H1 (cell line): ENCODE measurements at regions not wholly inside any gene's neighbourhood (a gene's known extent, or its start where the extent isn't known, plus 50 kb on each side); places are given as distances from the start of the nearest gene placed in this dataset.

Source experiments
- CBX8 ChIP-seq: fragments of 300-800, 300-1000 bp; sonication (generic); IDR thresholded peaks from 2 replicates; pipeline ENCODE4 v1.7.1; 2016; ENCODE audit warnings: low read depth, low read length, borderline replicate concordance
- CTBP2 ChIP-seq: IDR thresholded peaks from 2 replicates; pipeline ENCODE4 v1.7.0; 2011; ENCODE audit warnings: borderline replicate concordance, mild to moderate bottlenecking, moderate library complexity, mixed read lengths, low read length; ENCODE audit not compliant: insufficient read depth, insufficient read length
- POLR2A ChIP-seq, 2 experiments: IDR thresholded peaks; 1 replicate in 1 of 2; 2 replicates in 1 of 2; pipeline ENCODE4 v1.6.1; 2011; ENCODE audit warnings: low read depth in 2 of 2, low read length in 2 of 2, mild to moderate bottlenecking in 2 of 2; ENCODE audit errors: control extremely low read depth in 1 of 2
- POLR2AphosphoS5 ChIP-seq: IDR thresholded peaks from 2 replicates; pipeline ENCODE4 v1.6.1; 2011; ENCODE audit warnings: low read depth, low read length
- RBBP5 ChIP-seq: IDR thresholded peaks from 2 replicates; pipeline ENCODE4 v1.7.1; 2012; ENCODE audit warnings: low read depth, mild to moderate bottlenecking, inconsistent platforms, low read length, moderate library complexity, borderline replicate concordance
- SAP30 ChIP-seq: fragments of 300-600 bp; sonication (generic); IDR thresholded peaks from 2 replicates; pipeline ENCODE4 v1.7.1; 2012; ENCODE audit warnings: low read length, moderate library complexity, mild to moderate bottlenecking, inconsistent platforms; ENCODE audit not compliant: insufficient read depth, insufficient replicate concordance
- SIN3A ChIP-seq, 2 experiments: IDR thresholded peaks in 1 of 2; conservative IDR thresholded peaks in 1 of 2; 2 replicates each; pipeline ENCODE4 v1.6.1; 2011 to 2012; ENCODE audit warnings: low read length in 2 of 2, improper control_type of control experiment in 1 of 2, low read depth in 1 of 2, mild to moderate bottlenecking in 1 of 2
- TAF7 ChIP-seq: optimal IDR thresholded peaks from 2 replicates; pipeline ENCODE3; 2011; ENCODE audit warnings: low read depth, mild to moderate bottlenecking, inconsistent platforms, low read length, moderate library complexity, borderline replicate concordance
- YY1 ChIP-seq: IDR thresholded peaks from 2 replicates; pipeline ENCODE4 v1.6.1; 2011; ENCODE audit warnings: low read depth, mild to moderate bottlenecking, low read length
- TF ChIP-seq, protein P1 (sequence below): fragments of 300-600 bp; sonication (generic); IDR thresholded peaks from 2 replicates; pipeline ENCODE4 v1.7.1; 2012; ENCODE audit warnings: low read length, moderate library complexity, mild to moderate bottlenecking, inconsistent platforms; ENCODE audit not compliant: insufficient replicate concordance

DNA sequence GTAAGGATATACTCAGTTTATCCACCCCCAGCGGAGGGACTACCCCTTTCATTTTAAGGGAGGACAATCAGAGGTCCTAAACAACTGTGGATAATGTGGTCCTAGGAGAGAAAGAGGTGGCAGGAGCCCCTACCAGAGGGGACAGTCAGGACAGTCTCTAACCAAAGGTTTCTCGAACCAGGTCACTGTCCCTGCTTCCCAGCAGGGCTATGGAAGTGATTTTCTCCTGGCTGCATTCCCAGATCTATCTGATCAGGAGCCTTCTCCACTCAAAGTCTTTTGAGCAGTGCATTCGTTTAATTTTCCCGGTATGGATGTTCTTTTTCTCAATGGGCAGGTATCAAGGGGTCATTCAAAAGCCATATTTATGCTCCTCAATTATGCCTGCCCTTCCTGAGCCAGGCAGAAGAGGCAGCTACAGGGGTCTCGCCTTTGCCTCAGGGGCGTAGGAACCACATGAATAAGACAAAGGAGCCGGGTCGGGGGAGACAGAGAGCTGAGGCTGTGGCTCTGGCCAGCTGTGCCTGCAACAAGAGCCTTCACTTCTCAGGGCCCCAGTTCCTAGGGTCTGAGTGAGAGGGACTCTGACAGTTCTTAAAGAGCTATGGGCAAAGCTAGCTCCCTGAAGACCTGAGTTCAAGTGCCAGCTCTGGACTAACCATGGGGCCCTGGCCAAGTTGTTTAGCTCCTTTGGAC, 62.5 kb upstream of the DMRTB1 start (continued):
- TF ChIP-seq, protein P1, sequence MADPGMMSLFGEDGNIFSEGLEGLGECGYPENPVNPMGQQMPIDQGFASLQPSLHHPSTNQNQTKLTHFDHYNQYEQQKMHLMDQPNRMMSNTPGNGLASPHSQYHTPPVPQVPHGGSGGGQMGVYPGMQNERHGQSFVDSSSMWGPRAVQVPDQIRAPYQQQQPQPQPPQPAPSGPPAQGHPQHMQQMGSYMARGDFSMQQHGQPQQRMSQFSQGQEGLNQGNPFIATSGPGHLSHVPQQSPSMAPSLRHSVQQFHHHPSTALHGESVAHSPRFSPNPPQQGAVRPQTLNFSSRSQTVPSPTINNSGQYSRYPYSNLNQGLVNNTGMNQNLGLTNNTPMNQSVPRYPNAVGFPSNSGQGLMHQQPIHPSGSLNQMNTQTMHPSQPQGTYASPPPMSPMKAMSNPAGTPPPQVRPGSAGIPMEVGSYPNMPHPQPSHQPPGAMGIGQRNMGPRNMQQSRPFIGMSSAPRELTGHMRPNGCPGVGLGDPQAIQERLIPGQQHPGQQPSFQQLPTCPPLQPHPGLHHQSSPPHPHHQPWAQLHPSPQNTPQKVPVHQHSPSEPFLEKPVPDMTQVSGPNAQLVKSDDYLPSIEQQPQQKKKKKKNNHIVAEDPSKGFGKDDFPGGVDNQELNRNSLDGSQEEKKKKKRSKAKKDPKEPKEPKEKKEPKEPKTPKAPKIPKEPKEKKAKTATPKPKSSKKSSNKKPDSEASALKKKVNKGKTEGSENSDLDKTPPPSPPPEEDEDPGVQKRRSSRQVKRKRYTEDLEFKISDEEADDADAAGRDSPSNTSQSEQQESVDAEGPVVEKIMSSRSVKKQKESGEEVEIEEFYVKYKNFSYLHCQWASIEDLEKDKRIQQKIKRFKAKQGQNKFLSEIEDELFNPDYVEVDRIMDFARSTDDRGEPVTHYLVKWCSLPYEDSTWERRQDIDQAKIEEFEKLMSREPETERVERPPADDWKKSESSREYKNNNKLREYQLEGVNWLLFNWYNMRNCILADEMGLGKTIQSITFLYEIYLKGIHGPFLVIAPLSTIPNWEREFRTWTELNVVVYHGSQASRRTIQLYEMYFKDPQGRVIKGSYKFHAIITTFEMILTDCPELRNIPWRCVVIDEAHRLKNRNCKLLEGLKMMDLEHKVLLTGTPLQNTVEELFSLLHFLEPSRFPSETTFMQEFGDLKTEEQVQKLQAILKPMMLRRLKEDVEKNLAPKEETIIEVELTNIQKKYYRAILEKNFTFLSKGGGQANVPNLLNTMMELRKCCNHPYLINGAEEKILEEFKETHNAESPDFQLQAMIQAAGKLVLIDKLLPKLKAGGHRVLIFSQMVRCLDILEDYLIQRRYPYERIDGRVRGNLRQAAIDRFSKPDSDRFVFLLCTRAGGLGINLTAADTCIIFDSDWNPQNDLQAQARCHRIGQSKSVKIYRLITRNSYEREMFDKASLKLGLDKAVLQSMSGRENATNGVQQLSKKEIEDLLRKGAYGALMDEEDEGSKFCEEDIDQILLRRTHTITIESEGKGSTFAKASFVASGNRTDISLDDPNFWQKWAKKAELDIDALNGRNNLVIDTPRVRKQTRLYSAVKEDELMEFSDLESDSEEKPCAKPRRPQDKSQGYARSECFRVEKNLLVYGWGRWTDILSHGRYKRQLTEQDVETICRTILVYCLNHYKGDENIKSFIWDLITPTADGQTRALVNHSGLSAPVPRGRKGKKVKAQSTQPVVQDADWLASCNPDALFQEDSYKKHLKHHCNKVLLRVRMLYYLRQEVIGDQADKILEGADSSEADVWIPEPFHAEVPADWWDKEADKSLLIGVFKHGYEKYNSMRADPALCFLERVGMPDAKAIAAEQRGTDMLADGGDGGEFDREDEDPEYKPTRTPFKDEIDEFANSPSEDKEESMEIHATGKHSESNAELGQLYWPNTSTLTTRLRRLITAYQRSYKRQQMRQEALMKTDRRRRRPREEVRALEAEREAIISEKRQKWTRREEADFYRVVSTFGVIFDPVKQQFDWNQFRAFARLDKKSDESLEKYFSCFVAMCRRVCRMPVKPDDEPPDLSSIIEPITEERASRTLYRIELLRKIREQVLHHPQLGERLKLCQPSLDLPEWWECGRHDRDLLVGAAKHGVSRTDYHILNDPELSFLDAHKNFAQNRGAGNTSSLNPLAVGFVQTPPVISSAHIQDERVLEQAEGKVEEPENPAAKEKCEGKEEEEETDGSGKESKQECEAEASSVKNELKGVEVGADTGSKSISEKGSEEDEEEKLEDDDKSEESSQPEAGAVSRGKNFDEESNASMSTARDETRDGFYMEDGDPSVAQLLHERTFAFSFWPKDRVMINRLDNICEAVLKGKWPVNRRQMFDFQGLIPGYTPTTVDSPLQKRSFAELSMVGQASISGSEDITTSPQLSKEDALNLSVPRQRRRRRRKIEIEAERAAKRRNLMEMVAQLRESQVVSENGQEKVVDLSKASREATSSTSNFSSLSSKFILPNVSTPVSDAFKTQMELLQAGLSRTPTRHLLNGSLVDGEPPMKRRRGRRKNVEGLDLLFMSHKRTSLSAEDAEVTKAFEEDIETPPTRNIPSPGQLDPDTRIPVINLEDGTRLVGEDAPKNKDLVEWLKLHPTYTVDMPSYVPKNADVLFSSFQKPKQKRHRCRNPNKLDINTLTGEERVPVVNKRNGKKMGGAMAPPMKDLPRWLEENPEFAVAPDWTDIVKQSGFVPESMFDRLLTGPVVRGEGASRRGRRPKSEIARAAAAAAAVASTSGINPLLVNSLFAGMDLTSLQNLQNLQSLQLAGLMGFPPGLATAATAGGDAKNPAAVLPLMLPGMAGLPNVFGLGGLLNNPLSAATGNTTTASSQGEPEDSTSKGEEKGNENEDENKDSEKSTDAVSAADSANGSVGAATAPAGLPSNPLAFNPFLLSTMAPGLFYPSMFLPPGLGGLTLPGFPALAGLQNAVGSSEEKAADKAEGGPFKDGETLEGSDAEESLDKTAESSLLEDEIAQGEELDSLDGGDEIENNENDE = no peak
- TF ChIP-seq TAF7 (no peak), CBX8 (no peak), CTBP2 (no peak), POLR2A (IDR thresholded peaks at IDR 0.05; ENCODE audit: control extremely low read depth in 1 of 2, low read depth in 2 of 2, low read length in 2 of 2) (no peak), SIN3A (conservative IDR thresholded peaks at IDR 0.05 in 1 of 2, IDR thresholded peaks at IDR 0.05 in 1 of 2; ENCODE audit: low read depth in 1 of 2, low read length in 2 of 2) (no peak), POLR2AphosphoS5 (no peak), YY1 (no peak), RBBP5 (no peak), SAP30 (no peak)
